SK-N-SH treated with all-trans-retinoic acid at 6 μM for 48 hours (cell line): ENCODE measurements at regions not wholly inside any gene's neighbourhood (a gene's known extent, or its start where the extent isn't known, plus 50 kb on each side); places are given as distances from the start of the nearest gene placed in this dataset.
"Not testable (repeated sequence)": the region's sequence is repeated elsewhere in the genome, so short reads cannot be mapped to it uniquely, and the experiment has no call there.

Experiments used
- ATAC-seq: fragments of 200-7000 bp; cut with Tn5 transposase; 3 replicates; pipeline ENCODE4 v1.9.1; 2020; ENCODE audit warnings: mild to moderate bottlenecking, moderate library complexity
- ARNTL ChIP-seq: fragments of 450-650 bp; formaldehyde crosslinking; IDR thresholded peaks from 2 replicates; pipeline ENCODE4 v1.5.0; 2020; ENCODE audit warnings: low read depth, mild to moderate bottlenecking, moderate library complexity, borderline replicate concordance
- CSDC2 ChIP-seq: fragments of 250-450 bp; sonication (Bioruptor Pico); IDR thresholded peaks from 2 replicates; pipeline ENCODE4 v1.5.0; 2020; ENCODE audit warnings: mild to moderate bottlenecking, moderate library complexity
- ESRRG ChIP-seq: fragments of 250-450 bp; sonication (Bioruptor Pico); IDR thresholded peaks from 2 replicates; pipeline ENCODE4 v1.6.1; 2021; ENCODE audit warnings: mild to moderate bottlenecking
- GLIS3 ChIP-seq: fragments of 250-450 bp; sonication (Bioruptor Pico); IDR thresholded peaks from 2 replicates; pipeline ENCODE4 v1.5.0; 2020; ENCODE audit warnings: mild to moderate bottlenecking, moderate library complexity
- ISL1 ChIP-seq: fragments of 250-450 bp; sonication (Bioruptor Pico); IDR thresholded peaks from 2 replicates; pipeline ENCODE4 v2.1.2; 2022; ENCODE audit warnings: mild to moderate bottlenecking, moderate library complexity
- OSR1 ChIP-seq: fragments of 250-450 bp; sonication (Bioruptor Pico); IDR thresholded peaks from 2 replicates; pipeline ENCODE4 v1.8.0; 2022; ENCODE audit warnings: moderate library complexity, mild to moderate bottlenecking, inconsistent platforms
- PPARA ChIP-seq: fragments of 250-450 bp; sonication (Bioruptor Pico); IDR thresholded peaks from 2 replicates; pipeline ENCODE4 v1.5.0; 2020; ENCODE audit warnings: mild to moderate bottlenecking, borderline replicate concordance
- RARB ChIP-seq: fragments of 250-450 bp; sonication (Bioruptor Pico); IDR thresholded peaks from 2 replicates; pipeline ENCODE4 v1.8.0; 2021; ENCODE audit warnings: mild to moderate bottlenecking, moderate library complexity
- SNAI2 ChIP-seq: fragments of 250-450 bp; sonication (Bioruptor Pico); IDR thresholded peaks from 2 replicates; pipeline ENCODE4 v1.5.0; 2020; ENCODE audit warnings: mild to moderate bottlenecking, moderate library complexity
- TCF4 ChIP-seq: fragments of 250-450 bp; sonication (Bioruptor Pico); IDR thresholded peaks from 2 replicates; pipeline ENCODE4 v1.8.0; 2021; ENCODE audit warnings: mild to moderate bottlenecking, moderate library complexity, borderline replicate concordance
- TOX ChIP-seq: fragments of 250-450 bp; sonication (Bioruptor Pico); IDR thresholded peaks from 2 replicates; pipeline ENCODE4 v1.8.0; 2021; ENCODE audit warnings: mild to moderate bottlenecking, moderate library complexity, borderline replicate concordance
- ZC3H10 ChIP-seq: fragments of 250-450 bp; sonication (Bioruptor Pico); IDR thresholded peaks from 2 replicates; pipeline ENCODE4 v1.5.1; 2021; ENCODE audit warnings: mild to moderate bottlenecking, moderate library complexity
- ZFP3 ChIP-seq: fragments of 250-450 bp; sonication (Bioruptor Pico); IDR thresholded peaks from 2 replicates; pipeline ENCODE4 v1.5.0; 2020; ENCODE audit warnings: mild to moderate bottlenecking, moderate library complexity
- ZFP30 ChIP-seq: fragments of 450-650 bp; formaldehyde crosslinking; IDR thresholded peaks from 2 replicates; pipeline ENCODE4 v1.5.0; 2022; ENCODE audit warnings: mild to moderate bottlenecking, moderate library complexity
- ZNF565 ChIP-seq: fragments of 450-650 bp; formaldehyde crosslinking; conservative IDR thresholded peaks from 2 replicates; pipeline ENCODE4 v1.5.0; 2020; ENCODE audit warnings: low read depth, mild to moderate bottlenecking, moderate library complexity
- ZNF70 ChIP-seq: fragments of 450-650 bp; formaldehyde crosslinking; IDR thresholded peaks from 2 replicates; pipeline ENCODE4 v1.5.0; 2020; ENCODE audit warnings: mild to moderate bottlenecking, moderate library complexity
- ZNF8 ChIP-seq: fragments of 450-650 bp; formaldehyde crosslinking; IDR thresholded peaks from 2 replicates; pipeline ENCODE4 v1.5.0; 2020; ENCODE audit warnings: mild to moderate bottlenecking, moderate library complexity
- TF ChIP-seq, protein P1 (sequence below): fragments of 250-450 bp; sonication (Bioruptor Pico); IDR thresholded peaks from 2 replicates; pipeline ENCODE4 v1.5.1; 2020; ENCODE audit warnings: low read depth, mild to moderate bottlenecking, moderate library complexity
- TF ChIP-seq, protein P2 (sequence below): fragments of 250-450 bp; sonication (Bioruptor Pico); IDR thresholded peaks from 2 replicates; pipeline ENCODE4 v1.8.0; 2020; ENCODE audit warnings: mild to moderate bottlenecking, moderate library complexity, borderline replicate concordance
- TF ChIP-seq, protein P3 (sequence below): fragments of 250-450 bp; sonication (Bioruptor Pico); IDR thresholded peaks from 2 replicates; pipeline ENCODE4 v1.5.1; 2021; ENCODE audit warnings: mild to moderate bottlenecking, moderate library complexity
- TF ChIP-seq, protein P4 (sequence below): fragments of 250-450 bp; sonication (Bioruptor Pico); IDR thresholded peaks from 2 replicates; pipeline ENCODE4 v1.5.0; 2020; ENCODE audit warnings: mild to moderate bottlenecking, moderate library complexity
- TF ChIP-seq, protein P5 (sequence below): fragments of 250-450 bp; sonication (Bioruptor Pico); IDR thresholded peaks from 2 replicates; pipeline ENCODE4 v1.8.0; 2021; ENCODE audit warnings: low read depth, mild to moderate bottlenecking, moderate library complexity, borderline replicate concordance

DNA sequence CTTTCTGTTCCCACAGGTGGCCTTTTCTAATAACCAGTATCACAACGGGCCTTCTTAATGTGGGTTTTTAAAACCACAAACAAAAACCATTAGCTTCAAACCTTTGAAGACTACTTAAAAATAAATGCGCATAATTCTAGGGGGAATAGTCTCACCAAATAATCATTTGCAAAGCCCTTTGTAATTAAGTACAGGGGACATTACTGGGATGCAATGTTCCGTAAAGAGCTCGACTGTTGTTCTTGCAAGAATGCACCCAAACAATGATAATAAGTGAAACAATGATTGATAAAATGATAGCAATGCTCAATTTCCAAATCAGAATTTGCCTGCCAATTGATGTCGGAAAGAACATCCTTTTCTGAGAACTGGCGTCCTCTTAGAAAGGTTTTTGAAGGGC is 589.1 kb upstream of the ADARB2 start:
- TF ChIP-seq, protein P1, sequence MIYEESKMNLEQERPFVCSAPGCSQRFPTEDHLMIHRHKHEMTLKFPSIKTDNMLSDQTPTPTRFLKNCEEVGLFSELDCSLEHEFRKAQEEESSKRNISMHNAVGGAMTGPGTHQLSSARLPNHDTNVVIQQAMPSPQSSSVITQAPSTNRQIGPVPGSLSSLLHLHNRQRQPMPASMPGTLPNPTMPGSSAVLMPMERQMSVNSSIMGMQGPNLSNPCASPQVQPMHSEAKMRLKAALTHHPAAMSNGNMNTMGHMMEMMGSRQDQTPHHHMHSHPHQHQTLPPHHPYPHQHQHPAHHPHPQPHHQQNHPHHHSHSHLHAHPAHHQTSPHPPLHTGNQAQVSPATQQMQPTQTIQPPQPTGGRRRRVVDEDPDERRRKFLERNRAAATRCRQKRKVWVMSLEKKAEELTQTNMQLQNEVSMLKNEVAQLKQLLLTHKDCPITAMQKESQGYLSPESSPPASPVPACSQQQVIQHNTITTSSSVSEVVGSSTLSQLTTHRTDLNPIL (CRISPR knock-in tag): no peak
- TF ChIP-seq SNAI2 (CRISPR knock-in tag) (no peak), CSDC2 (CRISPR knock-in tag) (no peak), PPARA (CRISPR knock-in tag) (no peak), ZNF565 (no peak), ARNTL (CRISPR knock-in tag) (no peak), ZC3H10 (CRISPR knock-in tag) (no peak), RARB (CRISPR knock-in tag) (no peak), GLIS3 (CRISPR knock-in tag) (no peak), TOX (CRISPR knock-in tag) (no peak)
- TF ChIP-seq, protein P2, sequence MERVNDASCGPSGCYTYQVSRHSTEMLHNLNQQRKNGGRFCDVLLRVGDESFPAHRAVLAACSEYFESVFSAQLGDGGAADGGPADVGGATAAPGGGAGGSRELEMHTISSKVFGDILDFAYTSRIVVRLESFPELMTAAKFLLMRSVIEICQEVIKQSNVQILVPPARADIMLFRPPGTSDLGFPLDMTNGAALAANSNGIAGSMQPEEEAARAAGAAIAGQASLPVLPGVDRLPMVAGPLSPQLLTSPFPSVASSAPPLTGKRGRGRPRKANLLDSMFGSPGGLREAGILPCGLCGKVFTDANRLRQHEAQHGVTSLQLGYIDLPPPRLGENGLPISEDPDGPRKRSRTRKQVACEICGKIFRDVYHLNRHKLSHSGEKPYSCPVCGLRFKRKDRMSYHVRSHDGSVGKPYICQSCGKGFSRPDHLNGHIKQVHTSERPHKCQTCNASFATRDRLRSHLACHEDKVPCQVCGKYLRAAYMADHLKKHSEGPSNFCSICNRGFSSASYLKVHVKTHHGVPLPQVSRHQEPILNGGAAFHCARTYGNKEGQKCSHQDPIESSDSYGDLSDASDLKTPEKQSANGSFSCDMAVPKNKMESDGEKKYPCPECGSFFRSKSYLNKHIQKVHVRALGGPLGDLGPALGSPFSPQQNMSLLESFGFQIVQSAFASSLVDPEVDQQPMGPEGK (CRISPR knock-in tag): no peak
- TF ChIP-seq, protein P3, sequence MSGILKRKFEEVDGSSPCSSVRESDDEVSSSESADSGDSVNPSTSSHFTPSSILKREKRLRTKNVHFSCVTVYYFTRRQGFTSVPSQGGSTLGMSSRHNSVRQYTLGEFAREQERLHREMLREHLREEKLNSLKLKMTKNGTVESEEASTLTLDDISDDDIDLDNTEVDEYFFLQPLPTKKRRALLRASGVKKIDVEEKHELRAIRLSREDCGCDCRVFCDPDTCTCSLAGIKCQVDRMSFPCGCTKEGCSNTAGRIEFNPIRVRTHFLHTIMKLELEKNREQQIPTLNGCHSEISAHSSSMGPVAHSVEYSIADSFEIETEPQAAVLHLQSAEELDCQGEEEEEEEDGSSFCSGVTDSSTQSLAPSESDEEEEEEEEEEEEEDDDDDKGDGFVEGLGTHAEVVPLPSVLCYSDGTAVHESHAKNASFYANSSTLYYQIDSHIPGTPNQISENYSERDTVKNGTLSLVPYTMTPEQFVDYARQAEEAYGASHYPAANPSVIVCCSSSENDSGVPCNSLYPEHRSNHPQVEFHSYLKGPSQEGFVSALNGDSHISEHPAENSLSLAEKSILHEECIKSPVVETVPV (CRISPR knock-in tag): no peak
- ATAC-seq: no peak

DNA sequence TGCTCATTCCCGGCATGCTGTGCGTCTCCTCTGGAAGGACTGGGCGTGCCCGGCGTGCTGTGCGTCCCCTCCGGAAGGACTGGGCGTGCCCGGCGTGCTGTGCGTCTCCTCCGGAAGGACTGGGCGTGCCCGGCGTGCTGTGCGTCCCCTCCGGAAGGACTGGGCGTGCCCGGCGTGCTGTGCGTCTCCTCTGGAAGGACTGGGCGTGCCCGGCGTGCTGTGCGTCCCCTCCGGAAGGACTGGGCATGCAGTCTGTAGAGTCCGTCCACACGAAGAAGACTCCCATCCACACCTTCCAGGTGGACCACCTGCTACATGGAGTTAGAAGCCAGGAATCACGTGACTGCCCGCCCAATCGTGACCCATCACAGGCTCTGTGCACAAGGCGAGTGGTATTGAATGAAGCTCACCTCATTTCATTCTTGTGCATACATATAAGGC is 577.7 kb upstream of the ADARB2 start:
- ATAC-seq: not testable (repeated sequence)

DNA sequence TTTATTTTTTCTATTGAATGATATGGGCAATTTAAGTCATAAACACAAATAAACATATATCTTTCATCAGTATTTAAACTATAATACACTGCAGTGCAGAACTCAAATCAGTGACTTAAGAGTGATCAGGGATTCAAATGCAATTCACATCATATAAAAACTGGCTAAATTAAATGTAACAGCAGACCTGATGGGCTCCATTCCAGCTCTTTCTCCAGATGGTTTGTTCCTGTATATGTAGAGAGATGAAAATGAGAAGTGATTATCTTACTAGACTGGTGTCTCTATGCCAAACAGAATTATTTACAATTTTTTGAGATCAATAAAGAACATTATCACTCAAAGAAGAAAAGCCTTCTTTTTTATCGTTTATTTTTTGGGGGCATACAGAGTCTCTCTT is 568.8 kb upstream of the ADARB2 start:
- ATAC-seq: no peak

More for the DNA sequence above, 568.8 kb upstream of the ADARB2 start:
- no peak for TF ChIP-seq RARB (CRISPR knock-in tag)
- TF ChIP-seq ZNF565: no peak
- TF ChIP-seq ZNF8 (CRISPR knock-in tag): no peak
- TF ChIP-seq, protein P1 (CRISPR knock-in tag): no peak
- TF ChIP-seq, protein P4, sequence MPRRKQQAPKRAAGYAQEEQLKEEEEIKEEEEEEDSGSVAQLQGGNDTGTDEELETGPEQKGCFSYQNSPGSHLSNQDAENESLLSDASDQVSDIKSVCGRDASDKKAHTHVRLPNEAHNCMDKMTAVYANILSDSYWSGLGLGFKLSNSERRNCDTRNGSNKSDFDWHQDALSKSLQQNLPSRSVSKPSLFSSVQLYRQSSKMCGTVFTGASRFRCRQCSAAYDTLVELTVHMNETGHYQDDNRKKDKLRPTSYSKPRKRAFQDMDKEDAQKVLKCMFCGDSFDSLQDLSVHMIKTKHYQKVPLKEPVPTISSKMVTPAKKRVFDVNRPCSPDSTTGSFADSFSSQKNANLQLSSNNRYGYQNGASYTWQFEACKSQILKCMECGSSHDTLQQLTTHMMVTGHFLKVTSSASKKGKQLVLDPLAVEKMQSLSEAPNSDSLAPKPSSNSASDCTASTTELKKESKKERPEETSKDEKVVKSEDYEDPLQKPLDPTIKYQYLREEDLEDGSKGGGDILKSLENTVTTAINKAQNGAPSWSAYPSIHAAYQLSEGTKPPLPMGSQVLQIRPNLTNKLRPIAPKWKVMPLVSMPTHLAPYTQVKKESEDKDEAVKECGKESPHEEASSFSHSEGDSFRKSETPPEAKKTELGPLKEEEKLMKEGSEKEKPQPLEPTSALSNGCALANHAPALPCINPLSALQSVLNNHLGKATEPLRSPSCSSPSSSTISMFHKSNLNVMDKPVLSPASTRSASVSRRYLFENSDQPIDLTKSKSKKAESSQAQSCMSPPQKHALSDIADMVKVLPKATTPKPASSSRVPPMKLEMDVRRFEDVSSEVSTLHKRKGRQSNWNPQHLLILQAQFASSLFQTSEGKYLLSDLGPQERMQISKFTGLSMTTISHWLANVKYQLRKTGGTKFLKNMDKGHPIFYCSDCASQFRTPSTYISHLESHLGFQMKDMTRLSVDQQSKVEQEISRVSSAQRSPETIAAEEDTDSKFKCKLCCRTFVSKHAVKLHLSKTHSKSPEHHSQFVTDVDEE (CRISPR knock-in tag): no peak
- no peak for TF ChIP-seq ZFP30
- TF ChIP-seq, protein P5, sequence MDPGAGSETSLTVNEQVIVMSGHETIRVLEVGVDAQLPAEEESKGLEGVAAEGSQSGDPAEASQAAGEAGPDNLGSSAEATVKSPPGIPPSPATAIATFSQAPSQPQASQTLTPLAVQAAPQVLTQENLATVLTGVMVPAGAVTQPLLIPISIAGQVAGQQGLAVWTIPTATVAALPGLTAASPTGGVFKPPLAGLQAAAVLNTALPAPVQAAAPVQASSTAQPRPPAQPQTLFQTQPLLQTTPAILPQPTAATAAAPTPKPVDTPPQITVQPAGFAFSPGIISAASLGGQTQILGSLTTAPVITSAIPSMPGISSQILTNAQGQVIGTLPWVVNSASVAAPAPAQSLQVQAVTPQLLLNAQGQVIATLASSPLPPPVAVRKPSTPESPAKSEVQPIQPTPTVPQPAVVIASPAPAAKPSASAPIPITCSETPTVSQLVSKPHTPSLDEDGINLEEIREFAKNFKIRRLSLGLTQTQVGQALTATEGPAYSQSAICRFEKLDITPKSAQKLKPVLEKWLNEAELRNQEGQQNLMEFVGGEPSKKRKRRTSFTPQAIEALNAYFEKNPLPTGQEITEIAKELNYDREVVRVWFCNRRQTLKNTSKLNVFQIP (CRISPR knock-in tag): no peak
- no peak for TF ChIP-seq ISL1 (CRISPR knock-in tag)
- TF ChIP-seq, protein P3 (CRISPR knock-in tag): no peak
- no peak for TF ChIP-seq ZFP3 (CRISPR knock-in tag)
- no peak for TF ChIP-seq PPARA (CRISPR knock-in tag)
- TF ChIP-seq ZNF70 (CRISPR knock-in tag): no peak
- no peak for TF ChIP-seq TCF4 (CRISPR knock-in tag)
- no peak for TF ChIP-seq SNAI2 (CRISPR knock-in tag)
- TF ChIP-seq TOX (CRISPR knock-in tag): no peak
- TF ChIP-seq CSDC2 (CRISPR knock-in tag): no peak
- no peak for TF ChIP-seq OSR1 (CRISPR knock-in tag)
- TF ChIP-seq ESRRG: no peak
